BE2C (cell line): ENCODE measurements at regions not wholly inside any gene's neighbourhood (a gene's known extent, or its start where the extent isn't known, plus 50 kb on each side); places are given as distances from the start of the nearest gene placed in this dataset.

Source experiments
- DNase-seq: peaks from one replicate; pipeline ENCODE4 v3.0.0-alpha.2; 2020
- H3K27me3 ChIP-seq: fragments of 250-450 bp; sonication (Bioruptor Pico); 2 replicates; pipeline ENCODE4 v1.5.1; 2020; ENCODE audit warnings: mild to moderate bottlenecking
- H3K36me3 ChIP-seq: fragments of 250-450 bp; sonication (Bioruptor Pico); 2 replicates; pipeline ENCODE4 v1.5.1; 2020; ENCODE audit warnings: mild to moderate bottlenecking
- H3K4me1 ChIP-seq: fragments of 250-450 bp; sonication (Bioruptor Pico); 2 replicates; pipeline ENCODE4 v1.5.1; 2020
- H3K4me3 ChIP-seq: 2 replicates; pipeline ENCODE4 v1.5.1; 2011; ENCODE audit warnings: low read depth, low read length
- H3K9me3 ChIP-seq: fragments of 250-450 bp; sonication (Bioruptor Pico); 2 replicates; pipeline ENCODE4 v1.5.1; 2020
- CTCF ChIP-seq: IDR thresholded peaks from 2 replicates; pipeline ENCODE4 v1.5.1; 2012; ENCODE audit warnings: mild to moderate bottlenecking, low read depth, low read length

- Histone ChIP-seq H3K4me3 (no peak overlapping the region), H3K27me3 (no peaks in the 10 kb centered on the region), H3K9me3 (no peaks in the 10 kb centered on the region), H3K4me1 (no peaks in the 10 kb centered on the region), H3K36me3 (no peaks in the 10 kb centered on the region)
- no peak for TF ChIP-seq CTCF
- no peak for DNase-seq
Measured at GRCh38 chr6:8908638-8909037, 473.3 kb upstream of the SLC35B3 start.

- Histone ChIP-seq H3K36me3 (no peaks in the 10 kb centered on the region), H3K4me3 (no peak overlapping the region), H3K4me1 (no peaks in the 10 kb centered on the region), H3K27me3 (no peaks in the 10 kb centered on the region), H3K9me3 (no peaks in the 10 kb centered on the region)
- no peak for DNase-seq
- TF ChIP-seq CTCF, result no peak
Measured at GRCh38 chr6:8906699-8907098, 471.4 kb upstream of the SLC35B3 start.

GRCh38 chr6:8905757-8906156 is 470.4 kb upstream of the SLC35B3 start:
- no peak for TF ChIP-seq CTCF
- Histone ChIP-seq H3K4me3 (no peak overlapping the region), H3K9me3 (no peaks in the 10 kb centered on the region), H3K27me3 (no peaks in the 10 kb centered on the region), H3K4me1 (no peaks in the 10 kb centered on the region), H3K36me3 (no peaks in the 10 kb centered on the region)
- no peak for DNase-seq

GRCh38 chr6:8904754-8905153 is 469.4 kb upstream of the SLC35B3 start:
- TF ChIP-seq CTCF, result peak; percentile 33
- Histone ChIP-seq H3K4me1 (no peaks in the 10 kb centered on the region), H3K4me3 (no peak overlapping the region), H3K36me3 (no peaks in the 10 kb centered on the region), H3K9me3 (no peaks in the 10 kb centered on the region), H3K27me3 (no peaks in the 10 kb centered on the region)
- DNase-seq, result peak; percentile 12

GRCh38 chr6:8900056-8900455 is 464.7 kb upstream of the SLC35B3 start:
- Histone ChIP-seq H3K36me3 (no peaks in the 10 kb centered on the region), H3K4me3 (no peak overlapping the region), H3K27me3 (no peaks in the 10 kb centered on the region), H3K4me1 (no peaks in the 10 kb centered on the region), H3K9me3 (no peaks in the 10 kb centered on the region)
- DNase-seq, result no peak
- TF ChIP-seq CTCF, result no peak

GRCh38 chr6:8889514-8889913 is 454.2 kb upstream of the SLC35B3 start:
- Histone ChIP-seq H3K4me3 (no peak overlapping the region), H3K36me3 (no peaks in the 10 kb centered on the region), H3K27me3 (no peaks in the 10 kb centered on the region), H3K9me3 (no peaks in the 10 kb centered on the region), H3K4me1 (no peaks in the 10 kb centered on the region)
- DNase-seq, result no peak
- TF ChIP-seq CTCF, result no peak
